Urinary bladder (tissue), 3 donors: ENCODE measurements at regions not wholly inside any gene's neighbourhood (a gene's known extent, or its start where the extent isn't known, plus 50 kb on each side); places are given as distances from the start of the nearest gene placed in this dataset.

Source experiments
- DNase-seq: peaks from one replicate; pipeline ENCODE4 v3.0.0-alpha.2; 2015; ENCODE audit errors: extremely low spot score
- H3K27ac ChIP-seq: one replicate; pipeline ENCODE4 v1.5.1; 2013; ENCODE audit warnings: low read depth, mild to moderate bottlenecking, moderate library complexity
- H3K36me3 ChIP-seq: one replicate; pipeline ENCODE4 v1.6.1; 2013; ENCODE audit warnings: mild to moderate bottlenecking, moderate library complexity; ENCODE audit not compliant: insufficient read depth
- H3K4me1 ChIP-seq: one replicate; pipeline ENCODE4 v1.6.1; 2013; ENCODE audit warnings: mild to moderate bottlenecking, moderate library complexity; ENCODE audit not compliant: insufficient read depth
- H3K4me3 ChIP-seq: one replicate; pipeline ENCODE4 v1.5.1; 2013; ENCODE audit warnings: low read depth, low read length
- WGBS: extraction: QIAGEN DNeasy Blood & Tissue Kit; methylation state at CpG from one replicate; pipeline ENCODE4 v1.1.7; 2013; 5-methylcytosine and 5-hydroxymethylcytosine counted together
- donor health status: healthy with polysubstance abuse.
- donor health status: healthy.

DNA sequence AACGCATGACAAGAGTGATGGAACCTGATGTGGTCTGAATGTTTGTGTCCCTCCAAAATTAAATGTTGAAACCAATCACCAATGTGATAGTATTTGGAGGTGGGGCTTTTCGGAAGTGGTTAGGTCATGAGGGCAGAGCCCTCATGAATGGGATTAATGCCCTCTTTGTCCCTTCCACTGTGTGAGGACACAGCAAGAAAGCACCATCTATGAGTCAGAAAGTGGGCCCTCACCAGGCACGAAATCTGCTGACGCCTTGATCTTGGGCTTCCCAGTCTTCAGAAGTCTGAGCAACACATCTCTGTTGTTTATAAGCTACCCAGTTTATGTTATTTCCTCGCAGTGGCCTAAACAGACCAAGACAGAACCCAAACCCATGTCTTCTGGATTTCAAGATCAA is 244.0 kb upstream of the JAG1 start:
- Histone ChIP-seq H3K4me1 (no peaks in the 10 kb centered on the region), H3K4me3 (no peak overlapping the region), H3K36me3 (no peaks in the 10 kb centered on the region), H3K27ac (no peak overlapping the region)
- no peak for DNase-seq
- 97% methylated on average over 5 of the region's 5 CpGs for WGBS

DNA sequence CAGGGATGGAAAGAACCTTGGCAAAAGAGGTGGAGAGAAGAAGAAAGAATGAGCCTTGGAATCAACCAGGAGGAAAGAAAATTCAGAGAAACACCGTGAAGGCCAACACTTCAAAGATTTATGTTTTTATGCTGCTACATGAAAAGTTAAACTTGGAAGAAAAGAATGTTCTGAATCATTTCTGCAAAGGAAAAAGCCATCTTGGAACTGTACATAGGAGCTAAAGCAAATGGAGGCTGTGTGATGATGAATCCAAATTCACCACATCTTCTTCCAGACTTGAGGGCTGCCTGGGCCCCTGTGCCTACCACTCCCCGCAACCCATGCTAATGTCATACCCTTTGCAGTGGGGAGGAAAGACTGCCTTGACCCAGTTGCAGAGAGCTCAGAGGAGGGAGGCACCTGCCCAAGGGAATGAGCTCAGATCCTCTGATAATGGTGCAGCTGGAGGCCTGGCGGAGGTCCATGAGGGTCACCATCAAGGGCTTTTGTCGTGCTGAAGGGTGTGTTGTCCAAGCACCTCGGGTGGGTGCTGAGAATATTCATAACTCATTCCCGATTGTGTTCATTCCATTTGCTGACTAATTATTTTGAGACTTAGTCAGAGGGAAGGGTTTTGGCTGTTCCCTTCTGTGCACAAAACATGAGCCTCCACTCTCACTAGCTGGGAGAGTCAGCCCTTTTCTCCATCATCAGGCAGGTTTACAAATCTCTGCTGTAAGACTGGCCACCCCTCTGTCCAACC is 245.8 kb upstream of the JAG1 start:
- Histone ChIP-seq H3K27ac (no peak overlapping the region), H3K36me3 (no peaks in the 10 kb centered on the region), H3K4me3 (no peak overlapping the region), H3K4me1 (no peaks in the 10 kb centered on the region)
- no peak for DNase-seq
- 58% methylated on average over 6 of the region's 6 CpGs for WGBS

DNA sequence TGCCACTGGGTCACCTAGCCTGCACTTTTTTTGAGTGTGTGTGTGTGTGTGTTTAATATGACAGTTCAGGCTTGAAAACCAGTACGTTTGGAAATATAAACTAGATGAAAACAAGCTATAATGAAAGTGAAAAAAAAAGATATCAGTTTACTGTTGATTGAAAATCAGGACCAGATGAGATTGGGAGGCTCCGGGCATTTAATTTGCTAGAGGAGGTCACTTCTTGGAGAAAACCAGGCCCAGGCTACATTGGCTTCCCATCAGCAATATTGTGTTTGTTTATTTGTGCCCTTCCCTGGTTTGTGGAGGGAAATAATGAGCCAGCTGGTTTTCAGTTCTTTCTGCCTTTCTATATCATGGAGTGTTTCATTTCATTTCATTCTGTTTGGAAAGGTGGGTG is 246.6 kb upstream of the JAG1 start:
- DNase-seq = no peak

DNA sequence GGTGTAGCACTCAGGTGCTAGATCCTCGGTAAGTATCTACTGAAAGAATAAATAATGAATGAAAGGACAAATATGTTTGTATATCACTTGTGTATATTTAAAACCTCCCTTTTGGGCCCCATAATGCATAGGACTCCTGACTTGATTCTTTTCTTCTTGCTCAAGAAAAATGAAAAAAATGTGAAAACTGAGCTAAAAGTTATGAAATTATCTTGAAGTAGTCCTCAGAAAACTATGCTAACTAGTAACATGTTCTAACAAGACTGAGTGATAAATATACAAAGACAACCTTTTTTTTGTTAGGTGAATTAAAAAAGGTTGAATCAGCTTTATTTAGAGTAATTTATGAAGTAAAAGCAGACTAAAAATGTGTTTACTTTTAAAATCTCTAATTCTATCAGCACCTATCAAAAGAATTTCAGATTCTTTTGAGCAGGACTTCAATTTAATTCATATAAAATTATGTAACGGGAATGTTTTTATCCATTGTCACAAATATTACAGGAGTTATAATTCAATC is 247.8 kb upstream of the JAG1 start:
- H3K4me1 ChIP-seq = no peaks in the 10 kb centered on the region
- WGBS = 94% methylated on average over 2 of the region's 2 CpGs
- no peak overlapping the region for H3K4me3 ChIP-seq

More for the DNA sequence above, 246.6 kb upstream of the JAG1 start:
- WGBS = 59% methylated on average over 2 of the region's 2 CpGs
- Histone ChIP-seq H3K4me3 (no peak overlapping the region), H3K4me1 (no peaks in the 10 kb centered on the region), H3K36me3 (no peaks in the 10 kb centered on the region), H3K27ac (no peak overlapping the region)

DNA sequence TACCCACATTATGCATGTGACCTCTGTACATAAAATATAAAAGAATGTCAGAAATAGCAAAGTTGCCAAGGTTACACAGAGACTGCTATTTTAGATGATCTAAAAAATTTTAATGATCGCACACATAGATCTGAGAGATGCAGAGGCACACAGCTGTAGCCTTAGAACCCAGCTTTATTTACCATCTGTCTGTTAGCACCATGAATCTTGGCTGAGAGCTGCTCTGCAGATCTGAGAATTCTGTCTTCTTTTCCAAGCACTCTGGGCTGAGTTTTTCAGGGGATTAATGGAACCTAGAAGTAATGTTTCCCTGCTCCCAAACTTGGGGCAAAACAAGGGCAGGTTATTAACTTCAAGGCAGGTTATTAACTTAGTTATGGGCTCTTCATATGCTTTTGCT is 248.7 kb upstream of the JAG1 start:
- DNase-seq = no peak
- 44% methylated on average over 1 of the region's 1 CpG for WGBS
- H3K4me1 ChIP-seq = no peaks in the 10 kb centered on the region
- no peaks in the 10 kb centered on the region for H3K36me3 ChIP-seq
- H3K4me3 ChIP-seq = no peak overlapping the region
- H3K27ac ChIP-seq = peak overlapping the region; percentile 28

More for the DNA sequence above, 247.8 kb upstream of the JAG1 start:
- H3K27ac ChIP-seq = no peak overlapping the region
- DNase-seq = no peak
- no peaks in the 10 kb centered on the region for H3K36me3 ChIP-seq

DNA sequence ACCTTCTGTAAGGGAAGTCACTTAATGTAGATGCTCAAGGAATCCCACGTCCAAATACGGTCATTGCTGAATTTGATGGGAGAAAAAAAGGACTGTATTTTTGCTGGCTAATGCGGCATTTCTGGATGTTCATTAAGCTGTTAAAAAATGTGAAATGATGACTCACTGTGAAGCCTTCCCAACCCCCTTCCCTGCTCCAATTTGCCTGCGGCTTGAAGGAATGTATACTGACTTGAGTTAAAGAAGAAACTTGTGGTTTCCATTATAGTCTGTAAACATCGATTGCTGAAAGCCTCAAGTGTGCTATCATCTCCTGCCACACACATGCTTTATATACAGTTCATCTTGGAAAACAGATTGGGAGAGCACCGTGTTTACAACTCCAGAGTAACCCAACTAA is 249.1 kb upstream of the JAG1 start:
- no peaks in the 10 kb centered on the region for H3K4me1 ChIP-seq
- H3K4me3 ChIP-seq = no peak overlapping the region
- peak overlapping the region; percentile 28 for H3K27ac ChIP-seq
- no peak for DNase-seq
- 36% methylated on average over 6 of the region's 6 CpGs for WGBS
- no peaks in the 10 kb centered on the region for H3K36me3 ChIP-seq

DNA sequence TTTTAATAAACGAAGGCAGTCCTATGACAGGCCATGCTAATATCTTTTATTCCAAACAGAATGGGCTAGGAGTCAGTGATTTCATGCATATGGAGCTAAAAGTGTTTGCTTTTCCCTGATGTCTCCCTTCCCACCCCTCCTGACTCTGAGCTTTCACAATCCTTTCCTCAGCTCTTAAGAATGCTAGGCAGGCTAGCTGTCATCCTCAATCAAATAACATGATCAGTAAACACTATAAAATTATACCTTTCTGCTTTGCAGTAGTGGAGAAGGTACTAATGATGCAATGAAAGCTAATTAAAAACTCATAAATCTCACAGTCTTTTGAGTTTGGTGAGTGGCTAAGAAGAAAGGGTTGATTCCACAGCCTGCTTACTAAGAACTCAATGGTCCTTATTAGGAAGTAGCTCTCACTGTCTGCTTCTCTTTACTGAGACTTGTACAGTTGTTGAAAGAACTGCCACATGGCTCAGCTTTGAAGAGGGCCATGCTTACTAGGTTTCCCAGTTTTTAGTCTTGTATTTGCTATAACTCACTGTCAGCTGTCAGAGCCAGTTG is 250.9 kb upstream of the JAG1 start:
- Histone ChIP-seq H3K36me3 (no peaks in the 10 kb centered on the region), H3K4me3 (no peak overlapping the region), H3K4me1 (no peaks in the 10 kb centered on the region), H3K27ac (no peak overlapping the region)
- 48% methylated on average over 1 of the region's 1 CpG for WGBS
- DNase-seq = no peak

DNA sequence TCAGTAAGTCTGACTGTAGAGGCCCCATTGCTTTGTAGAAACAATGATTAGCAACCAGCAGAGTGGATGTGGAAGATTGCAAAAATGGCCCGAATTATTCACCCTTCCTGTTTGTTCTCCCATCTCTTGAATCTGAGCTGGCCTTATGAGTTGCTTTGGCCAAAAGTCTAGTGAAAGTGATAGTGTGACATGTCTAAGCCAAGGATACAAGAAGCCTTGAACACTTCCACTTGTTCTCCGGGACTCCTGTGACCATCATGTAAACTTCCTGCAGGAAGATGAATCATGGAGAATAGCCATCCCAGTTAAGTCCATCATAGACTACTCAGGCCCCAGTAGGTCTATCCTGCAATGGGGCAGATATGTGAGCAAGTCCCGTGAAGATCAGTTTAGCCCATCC is 252.0 kb upstream of the JAG1 start:
- Histone ChIP-seq H3K4me1 (no peaks in the 10 kb centered on the region), H3K36me3 (no peaks in the 10 kb centered on the region), H3K4me3 (no peak overlapping the region), H3K27ac (no peak overlapping the region)
- 62% methylated on average over 3 of the region's 3 CpGs for WGBS
- no peak for DNase-seq

DNA sequence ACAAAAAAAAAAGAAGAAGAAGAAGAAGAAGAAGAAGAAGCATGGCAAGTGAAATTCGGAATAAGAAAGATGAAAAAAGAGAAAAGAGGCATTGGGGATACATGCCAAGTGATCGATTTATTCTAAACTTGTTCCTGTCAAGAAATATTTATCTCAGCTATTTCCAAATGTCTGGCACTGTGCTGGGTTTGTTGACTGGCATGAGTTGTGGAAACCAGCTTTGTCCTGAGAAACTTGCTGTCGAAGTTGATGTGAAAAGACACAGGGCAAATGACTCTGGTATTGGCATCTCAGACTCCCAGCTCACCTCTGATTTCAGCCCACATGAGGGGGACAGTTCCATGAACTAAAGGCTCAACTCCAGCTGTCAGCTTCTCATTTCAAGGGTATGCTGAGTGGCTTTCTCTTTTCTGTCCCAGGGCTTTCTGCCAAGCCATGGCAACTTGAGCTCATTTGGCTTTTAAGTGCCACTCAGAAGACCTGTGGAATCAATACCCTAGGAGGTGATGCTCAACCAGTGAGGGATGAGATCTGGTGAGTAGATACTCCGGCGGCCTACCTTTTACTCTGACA is 253.3 kb upstream of the JAG1 start:
- WGBS = 94% methylated on average over 5 of the region's 5 CpGs
- DNase-seq = no peak
- no peaks in the 10 kb centered on the region for H3K36me3 ChIP-seq

DNA sequence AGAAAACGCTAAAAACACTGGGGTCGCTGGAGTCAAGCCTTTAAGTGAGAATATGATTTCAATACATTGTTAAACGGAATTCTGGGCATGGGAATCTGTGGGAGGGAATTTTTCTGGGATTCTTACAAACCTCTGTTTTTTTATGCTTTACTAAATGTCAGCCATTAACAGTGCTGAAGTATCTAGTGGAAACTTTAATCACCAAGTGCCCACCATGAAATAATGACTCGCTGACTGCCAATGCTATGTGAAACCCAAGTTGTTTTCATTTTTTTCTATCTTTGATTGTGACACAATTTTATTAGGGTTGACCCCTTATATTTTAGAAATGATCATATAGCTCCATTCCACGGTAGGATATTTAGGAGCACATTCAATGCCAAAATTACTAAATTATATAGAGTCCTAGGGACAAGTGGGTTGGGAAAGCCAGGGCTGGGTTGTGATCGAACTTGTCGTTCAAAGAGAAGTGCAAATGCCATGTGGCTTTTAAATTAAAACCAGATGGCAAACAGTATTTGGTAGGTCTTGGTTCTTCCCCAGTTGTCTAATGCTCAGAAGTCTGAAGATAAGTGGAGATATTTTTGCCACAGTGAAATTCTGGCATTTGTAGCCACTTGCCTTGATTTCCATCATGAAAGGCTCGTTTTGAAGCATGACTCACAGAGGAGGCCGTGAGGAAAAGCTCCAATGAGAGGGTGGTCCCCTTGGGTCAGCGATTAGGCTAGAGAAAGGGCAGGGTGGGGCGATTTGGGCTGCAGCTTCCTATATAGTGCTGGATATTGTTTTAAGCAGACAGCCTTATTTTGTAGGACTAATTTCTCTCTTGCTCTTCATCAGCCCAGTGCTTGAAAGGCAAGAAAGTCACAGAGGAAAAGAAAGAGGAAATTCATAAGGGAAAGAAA is 254.4 kb upstream of the JAG1 start:
- no peaks in the 10 kb centered on the region for H3K36me3 ChIP-seq
- H3K27ac ChIP-seq = peak overlapping the region; percentile 39
- 65% methylated on average over 11 of the region's 11 CpGs for WGBS
- no peak for DNase-seq
- no peaks in the 10 kb centered on the region for H3K4me1 ChIP-seq
- no peak overlapping the region for H3K4me3 ChIP-seq

More for the DNA sequence above, 253.3 kb upstream of the JAG1 start:
- Histone ChIP-seq H3K27ac (no peak overlapping the region), H3K4me1 (no peaks in the 10 kb centered on the region), H3K4me3 (no peak overlapping the region)

DNA sequence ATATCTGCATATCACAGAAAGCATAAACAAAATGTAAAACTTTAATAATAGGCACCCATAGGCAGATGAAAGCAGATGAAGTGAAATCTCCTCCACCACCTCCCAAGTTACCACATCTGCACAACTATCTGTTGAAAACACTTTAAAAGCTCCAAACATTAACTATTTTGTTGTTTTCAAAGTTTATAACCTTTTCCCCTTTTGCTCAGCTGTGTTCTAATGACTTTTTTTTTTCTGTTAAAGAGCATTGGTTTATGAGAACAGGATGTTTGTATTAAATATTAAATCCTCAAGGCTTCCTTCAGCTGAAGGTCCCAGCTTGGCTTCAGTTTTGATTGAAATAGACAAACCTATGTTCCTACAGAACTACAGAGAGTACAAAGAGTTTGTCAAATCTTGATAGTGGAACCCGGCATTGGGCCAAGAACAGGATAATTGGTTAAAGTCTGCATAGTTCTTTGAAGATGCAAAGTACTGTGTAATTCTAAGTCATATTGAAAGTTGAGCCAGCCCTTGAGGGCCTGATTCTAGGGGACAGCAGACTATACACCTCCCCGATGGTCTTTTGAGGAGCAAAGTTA is 255.1 kb upstream of the JAG1 start:
- no peak overlapping the region for H3K4me3 ChIP-seq
- H3K4me1 ChIP-seq = no peaks in the 10 kb centered on the region
- H3K36me3 ChIP-seq = no peaks in the 10 kb centered on the region
- H3K27ac ChIP-seq = peak overlapping the region; percentile 39
- DNase-seq = peak; percentile 51
- WGBS = 49% methylated on average over 2 of the region's 2 CpGs

DNA sequence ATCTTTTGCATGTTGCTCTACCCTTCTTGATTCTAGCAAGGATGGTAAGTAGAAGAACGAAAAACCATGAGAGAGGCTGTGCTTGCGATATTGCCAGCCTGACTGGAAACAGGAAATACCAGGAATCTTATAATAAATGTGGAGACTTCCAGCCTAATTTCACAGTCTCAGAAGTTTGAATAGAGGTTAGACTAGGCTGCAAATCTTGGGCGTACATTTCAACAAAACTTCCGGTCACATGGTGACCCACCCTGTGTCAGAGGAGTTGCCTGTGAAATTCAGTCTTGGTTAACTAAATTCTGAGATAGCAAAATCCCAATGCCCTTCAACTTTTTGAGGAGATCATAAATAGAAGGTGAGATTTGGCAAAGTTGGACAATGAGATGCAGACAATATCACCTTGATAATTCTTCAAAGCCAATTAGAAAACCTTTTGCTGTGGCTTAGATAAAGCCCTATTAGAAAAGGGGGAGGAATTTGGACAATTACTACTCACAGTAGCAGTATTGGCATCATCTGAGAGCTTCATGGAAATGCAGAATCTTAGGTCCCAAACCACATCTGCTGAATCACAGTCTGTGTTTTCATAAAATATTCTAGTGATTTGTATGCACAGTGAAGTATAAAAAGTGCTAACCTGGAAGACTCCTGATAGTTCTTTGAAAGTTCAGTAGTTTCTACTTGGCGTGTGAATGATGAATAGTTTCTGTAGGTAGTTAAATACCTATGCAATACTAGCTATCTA is 262.0 kb upstream of the JAG1 start:
- Histone ChIP-seq H3K4me1 (no peaks in the 10 kb centered on the region), H3K27ac (no peak overlapping the region), H3K36me3 (no peaks in the 10 kb centered on the region), H3K4me3 (no peak overlapping the region)
- no peak for DNase-seq
- WGBS = 68% methylated on average over 5 of the region's 5 CpGs

DNA sequence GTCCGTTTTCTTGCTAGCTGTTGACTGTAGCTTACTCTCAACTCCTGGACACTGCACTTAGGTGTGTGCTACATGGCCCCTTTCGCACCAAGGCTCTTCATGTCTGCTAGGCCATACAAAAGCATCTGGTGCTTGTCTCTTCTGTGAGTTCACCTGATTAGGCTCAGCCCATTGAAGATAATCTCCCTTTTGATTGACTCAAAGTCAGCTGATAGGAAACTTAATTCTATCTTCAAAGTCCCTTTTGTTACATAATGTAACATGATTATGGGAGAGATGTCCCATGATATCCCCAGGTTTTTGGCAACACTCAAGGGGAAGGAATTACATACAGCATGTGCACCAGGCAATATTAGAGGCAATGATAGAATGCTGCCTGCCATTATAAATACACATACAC is 263.0 kb upstream of the JAG1 start:
- DNase-seq = no peak
- Histone ChIP-seq H3K4me3 (no peak overlapping the region), H3K36me3 (no peaks in the 10 kb centered on the region), H3K27ac (no peak overlapping the region), H3K4me1 (no peaks in the 10 kb centered on the region)
- 92% methylated on average over 2 of the region's 2 CpGs for WGBS
